GM18505 (cell line): ENCODE measurements at regions not wholly inside any gene's neighbourhood (a gene's known extent, or its start where the extent isn't known, plus 50 kb on each side); places are given as distances from the start of the nearest gene placed in this dataset.

Source experiments
- ATAC-seq: cut with Tn5 transposase; IDR thresholded peaks from one replicate; pipeline ENCODE4 v1.9.1; 2021; ENCODE audit not compliant: unreplicated experiment
- POLR2A ChIP-seq: IDR thresholded peaks from 4 replicates; pipeline ENCODE4 v1.6.1; 2011; ENCODE audit warnings: borderline replicate concordance; ENCODE audit not compliant: insufficient read depth, insufficient read length; ENCODE audit errors: extremely low read depth

DNA sequence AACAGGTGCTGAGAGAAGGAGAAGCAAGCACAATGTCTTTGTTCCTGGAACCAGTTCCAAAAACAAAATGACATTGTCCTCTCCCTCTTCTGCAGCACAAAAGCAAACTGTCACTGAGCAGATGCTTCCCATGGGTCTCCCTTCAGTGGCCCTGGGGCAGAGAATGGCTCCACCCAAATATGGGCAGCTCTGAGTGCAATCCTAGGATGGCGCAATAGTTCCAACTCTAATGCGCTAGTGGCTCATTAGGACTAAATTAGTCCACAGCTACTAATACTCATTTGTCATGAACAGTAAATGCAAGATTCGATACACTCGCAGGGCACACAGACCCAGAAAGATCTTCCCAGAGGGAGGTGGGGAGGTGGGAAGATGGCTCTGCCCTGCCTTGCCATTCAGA is 205.2 kb upstream of the CHAC2 start:
- TF ChIP-seq POLR2A: no peak
- ATAC-seq: no peak

DNA sequence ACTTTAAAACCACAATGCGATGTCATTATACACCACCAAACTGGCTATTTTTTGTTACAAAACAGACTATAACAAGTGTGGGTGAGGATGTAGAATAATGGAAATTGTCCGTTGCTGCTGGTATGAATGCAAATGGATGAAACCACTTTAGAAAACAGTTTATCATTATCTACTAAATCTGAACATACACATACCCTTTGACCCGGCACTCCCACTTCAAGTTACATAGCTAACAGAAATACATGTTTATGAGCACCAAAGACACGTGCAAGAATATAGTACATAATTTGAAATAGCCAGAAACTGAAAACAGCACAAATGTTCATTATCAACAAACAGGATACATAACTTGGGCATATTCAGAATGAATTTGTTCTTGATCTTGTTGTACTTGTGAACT is 206.4 kb upstream of the CHAC2 start:
- TF ChIP-seq POLR2A: no peak
- no peak for ATAC-seq

DNA sequence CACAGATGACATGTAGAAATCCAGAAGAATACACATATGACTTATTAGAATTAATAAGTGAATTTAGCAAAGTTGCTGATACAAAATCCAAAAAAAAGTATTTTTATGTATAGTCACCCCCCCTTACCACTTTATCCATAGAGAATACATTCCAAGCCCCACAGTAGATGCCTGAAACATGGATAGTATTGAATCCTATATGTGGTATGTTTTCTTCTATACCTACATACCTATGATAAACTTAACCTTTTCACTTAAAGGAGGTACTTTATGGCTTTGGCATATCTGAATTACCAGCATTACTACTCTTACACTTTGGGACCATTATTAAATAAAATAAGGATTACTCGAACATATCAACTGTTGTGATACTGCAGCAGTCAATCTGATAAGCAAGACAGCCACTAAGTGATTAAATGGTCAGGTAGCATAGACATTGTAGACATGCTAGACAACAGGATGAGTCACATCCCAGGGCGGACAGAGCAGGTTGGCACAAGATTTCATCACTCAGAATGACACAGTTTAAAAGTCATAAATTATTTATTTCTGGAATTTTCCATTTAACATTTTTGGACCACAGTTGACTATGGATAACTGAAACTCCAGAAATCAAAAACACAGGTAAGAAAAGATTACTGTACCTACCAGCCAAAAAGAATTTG is 208.2 kb upstream of the CHAC2 start:
- no peak for ATAC-seq

DNA sequence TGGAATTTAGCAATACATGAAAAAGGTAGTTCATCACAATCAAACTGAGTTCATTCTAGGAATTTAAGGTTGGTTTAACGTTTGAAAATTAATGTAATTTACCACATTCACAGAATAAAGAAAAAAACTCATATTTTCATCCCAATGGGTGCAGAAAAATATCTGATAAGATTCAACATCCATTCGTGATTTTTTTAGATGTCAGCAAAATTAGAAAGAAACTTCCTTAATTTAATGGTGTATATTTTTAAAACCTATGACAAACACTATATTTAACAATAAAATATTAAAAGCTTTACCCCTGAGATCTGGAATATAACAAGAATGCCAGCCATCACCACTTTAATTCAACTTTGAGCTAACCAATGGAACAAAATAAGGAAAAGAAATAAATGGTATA is 208.7 kb upstream of the CHAC2 start:
- TF ChIP-seq POLR2A: no peak
- ATAC-seq: no peak

More for the DNA sequence above, 208.2 kb upstream of the CHAC2 start:
- TF ChIP-seq POLR2A: no peak

DNA sequence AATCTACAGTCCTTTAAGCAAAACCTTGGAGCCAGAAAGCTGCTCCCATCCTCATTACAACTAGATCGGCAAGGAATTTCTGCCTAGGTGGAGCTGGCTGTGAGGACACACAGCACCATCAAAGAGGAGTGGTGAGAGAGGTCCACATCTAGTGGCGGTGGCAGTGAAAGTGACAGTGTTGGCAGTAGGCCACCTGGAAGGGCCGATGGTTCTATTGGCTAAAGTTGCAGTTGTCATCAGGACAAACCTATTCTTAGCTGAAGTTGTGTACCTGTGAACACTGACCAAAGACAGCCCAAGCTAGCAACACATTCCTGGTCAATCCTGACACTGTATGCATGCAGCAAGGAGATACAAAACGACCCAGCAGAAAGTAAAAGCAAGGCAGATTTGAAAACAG is 218.1 kb upstream of the CHAC2 start:
- ATAC-seq: no peak
- no peak for TF ChIP-seq POLR2A

DNA sequence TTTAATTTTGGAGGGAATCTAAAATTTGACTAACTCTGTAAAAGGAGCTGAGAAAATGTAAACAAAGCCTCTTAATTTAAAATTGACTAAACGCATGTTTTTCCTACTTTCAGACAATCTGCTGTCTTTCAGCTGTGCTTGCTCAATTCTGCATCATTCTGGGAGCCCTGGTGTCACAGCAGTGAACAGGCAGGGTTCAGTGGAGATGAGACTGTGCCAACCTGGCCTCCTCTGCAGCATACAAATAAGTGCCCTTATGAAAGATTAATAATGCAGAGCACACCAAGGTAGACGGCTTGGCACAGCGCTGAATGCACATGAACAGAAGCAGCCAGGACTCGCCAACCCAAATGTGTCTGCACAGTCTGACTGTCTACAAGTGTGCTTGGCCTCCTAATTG is 222.0 kb upstream of the CHAC2 start:
- TF ChIP-seq POLR2A: no peak
- ATAC-seq: no peak

DNA sequence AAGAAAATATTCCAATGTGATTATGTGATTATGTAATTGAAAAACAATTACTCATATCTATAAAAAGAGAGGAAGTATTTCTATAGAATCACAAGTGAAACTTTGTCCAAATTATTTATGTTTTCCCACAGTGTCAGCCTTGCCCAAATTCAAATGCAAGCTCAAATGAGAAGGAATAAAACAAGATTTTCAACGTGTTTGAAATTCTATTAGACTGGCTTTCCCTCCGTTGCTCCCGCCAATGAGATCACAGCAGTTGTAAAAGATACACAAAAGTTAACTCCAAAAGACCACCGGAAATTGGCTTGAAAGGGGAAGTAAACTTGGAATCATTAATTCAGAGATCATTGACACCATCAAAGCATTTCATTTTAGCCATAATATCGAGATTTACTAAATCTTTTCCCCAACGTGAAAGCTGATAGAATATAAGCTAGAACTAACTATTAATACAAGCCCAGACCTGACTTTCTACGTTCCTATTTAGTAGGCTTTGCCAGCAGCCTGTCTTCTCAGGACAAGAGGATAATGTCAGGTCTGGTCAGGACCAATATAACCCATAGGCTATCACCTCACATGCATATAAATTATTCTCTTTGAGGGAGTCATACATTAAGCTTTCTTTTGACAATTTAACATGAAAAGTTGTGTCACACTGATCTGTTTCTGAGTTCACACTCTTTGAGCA is 222.6 kb upstream of the CHAC2 start:
- TF ChIP-seq POLR2A: no peak
- no peak for ATAC-seq

DNA sequence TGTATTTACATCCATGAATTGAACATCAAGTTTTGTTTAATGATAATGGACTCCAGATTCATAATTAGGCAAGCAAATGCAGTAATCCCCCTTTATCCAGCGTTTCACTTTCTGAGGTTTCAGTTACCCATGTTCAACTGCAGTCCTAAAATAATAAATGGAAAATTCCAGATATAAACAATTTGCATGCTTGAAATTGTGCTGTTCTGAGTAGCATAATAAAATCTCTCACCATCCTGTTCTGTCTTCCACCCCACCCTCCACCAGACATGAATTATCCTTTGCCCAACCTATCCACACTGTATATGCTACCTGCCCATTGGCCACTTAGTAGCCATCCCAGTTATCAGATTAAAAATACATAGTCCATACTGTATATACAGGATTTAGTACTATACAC is 224.5 kb upstream of the CHAC2 start:
- no peak for TF ChIP-seq POLR2A
- ATAC-seq: no peak

DNA sequence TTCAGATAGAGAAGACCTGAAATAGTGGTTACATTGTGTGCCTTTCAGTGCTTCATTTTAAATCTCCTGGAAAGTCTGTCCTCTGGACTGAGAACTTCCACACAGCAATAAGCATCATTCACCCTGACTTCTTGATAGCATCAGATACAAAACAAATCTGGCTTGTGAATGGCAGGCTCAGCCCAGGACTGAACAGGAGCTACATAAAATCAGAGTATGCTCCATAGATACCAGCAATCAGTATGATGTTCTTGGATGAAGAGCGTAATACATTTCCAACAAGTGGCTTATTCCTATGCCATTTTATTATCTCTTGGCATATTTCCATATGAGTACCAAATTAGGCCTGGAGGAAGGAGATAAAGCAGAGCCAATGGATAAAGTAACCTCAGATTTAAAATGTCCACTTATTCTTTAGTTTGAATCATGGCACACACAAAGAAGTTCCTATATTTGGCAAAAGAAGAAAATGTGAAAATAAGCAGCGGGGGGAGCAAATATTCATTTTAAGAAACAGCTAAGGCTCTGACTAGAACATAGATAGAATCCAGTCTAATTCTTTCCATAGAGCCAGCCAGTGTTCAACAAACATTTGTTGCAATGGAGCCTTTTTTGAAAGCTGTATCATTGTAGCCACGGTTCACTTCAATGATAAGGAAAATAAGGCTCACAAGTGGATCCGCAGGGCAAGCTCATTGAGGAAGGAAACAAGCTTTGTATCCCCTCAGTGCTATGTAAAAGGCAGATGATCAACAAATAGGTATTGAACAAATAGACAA is 230.8 kb upstream of the CHAC2 start:
- TF ChIP-seq POLR2A: no peak
- ATAC-seq: no peak

DNA sequence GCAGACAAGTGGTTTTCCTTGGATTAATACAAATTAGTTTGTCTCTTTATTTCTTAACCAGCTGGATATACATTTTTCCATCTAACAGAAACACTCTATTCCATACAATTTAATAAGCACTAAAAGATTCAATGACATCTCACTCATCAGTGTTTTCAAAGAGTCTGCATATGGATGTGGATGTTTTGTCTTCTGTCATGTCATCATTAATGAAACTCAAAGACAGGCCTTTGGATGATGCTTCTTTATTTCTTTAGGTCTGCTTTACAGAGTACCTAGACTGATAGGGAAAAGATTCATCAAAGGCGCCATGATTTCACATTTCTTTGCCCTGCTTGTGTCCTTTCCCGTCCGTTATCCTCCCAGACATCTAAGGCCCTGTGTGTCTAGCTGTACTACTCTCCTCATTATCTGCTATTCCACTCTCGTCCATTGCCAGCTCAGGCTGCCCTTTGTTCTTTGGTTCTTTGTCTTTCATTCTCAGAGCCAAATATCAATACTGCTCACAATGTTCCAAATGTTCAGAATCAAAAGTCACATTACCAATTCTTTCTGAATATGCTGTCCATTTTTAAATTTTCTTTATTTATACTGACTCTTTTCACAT is 232.3 kb upstream of the CHAC2 start:
- ATAC-seq: no peak
- no peak for TF ChIP-seq POLR2A

DNA sequence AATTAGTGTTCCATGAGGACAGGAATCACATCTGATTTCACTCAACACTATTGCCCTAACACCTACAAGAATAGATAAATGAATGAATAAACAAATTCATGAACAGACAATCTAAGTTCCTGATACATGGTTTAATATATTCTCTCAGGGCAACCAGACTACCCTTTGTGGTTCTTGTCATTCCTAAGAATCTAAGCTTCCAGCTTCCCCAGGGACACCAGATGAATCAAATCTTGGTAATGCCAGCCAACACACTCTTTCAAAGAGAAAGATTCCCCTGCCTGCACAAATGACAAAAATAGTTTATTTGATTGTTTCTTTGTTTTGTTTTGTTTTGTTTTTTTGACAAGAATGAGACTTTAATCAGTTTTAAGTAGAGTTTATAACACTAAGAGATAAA is 237.5 kb upstream of the CHAC2 start:
- no peak for TF ChIP-seq POLR2A
- ATAC-seq: no peak

DNA sequence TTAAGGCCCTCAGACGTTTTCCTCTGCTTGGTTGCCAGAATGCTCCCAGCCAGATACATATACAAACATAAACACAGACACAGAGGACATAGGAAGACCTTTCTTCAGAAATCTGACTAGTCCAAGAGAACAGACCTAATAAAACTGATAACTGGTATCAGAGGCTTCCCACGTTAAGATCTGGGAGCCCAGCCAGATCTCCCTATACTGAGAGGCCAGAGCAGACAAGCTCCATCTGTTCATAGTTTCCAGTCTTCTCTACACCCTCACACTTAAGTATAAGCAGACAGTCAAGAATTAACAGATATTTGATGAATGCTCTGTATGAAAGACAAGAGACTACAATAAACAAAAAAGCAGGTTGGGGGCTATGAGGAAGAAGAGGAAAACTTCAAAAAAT is 240.5 kb upstream of the CHAC2 start:
- no peak for TF ChIP-seq POLR2A
- ATAC-seq: no peak
